ENCODE measurements at regions not wholly inside any gene's neighbourhood (a gene's known extent, or its start where the extent isn't known, plus 50 kb on each side); places are given as distances from the start of the nearest gene placed in this dataset.

- ChIA-PET CTCF (no interaction called here), POLR2A (no interaction called here)
- H3K27ac ChIP-seq (ENCODE audit: low read length) = no peak overlapping the region
- H3K27me3 ChIP-seq (ENCODE audit: control insufficient read depth, insufficient read depth, low read length) = no peaks in the 10 kb centered on the region
- intact Hi-C loops (cut with micrococcal nuclease; ENCODE audit: unreplicated experiment) (no loop called here), in situ Hi-C loops (cut with HindIII; ENCODE audit: low pct_unique_long_range_greater_than_20kb, low sequenced_read_pairs) (no loop called here)
- no peaks in the 10 kb centered on the region for H3K9me3 ChIP-seq (ENCODE audit: control insufficient read depth, insufficient read depth, low read depth, low read length)
- no TSS peak for BruUV-seq (replicated peaks)
- no peaks in the 10 kb centered on the region for H3K4me1 ChIP-seq (ENCODE audit: control insufficient read depth, insufficient read depth, low read length)
- no peak for ATAC-seq
- no peak for DNase-seq (ENCODE audit: low read depth, low spot score)
- H3K36me3 ChIP-seq (ENCODE audit: control insufficient read depth, insufficient read depth, low read length) = no peaks in the 10 kb centered on the region
- TF ChIP-seq CTCF (IDR thresholded peaks at IDR 0.05) (no peak), SIN3A (IDR thresholded peaks at IDR 0.05; ENCODE audit: borderline replicate concordance, insufficient read depth, low read depth, low read length) (no peak), POLR2AphosphoS5 (IDR thresholded peaks at IDR 0.05; ENCODE audit: low read depth, low read length) (no peak), TCF7L2 (IDR thresholded peaks at IDR 0.05; ENCODE audit: low read depth, low read length) (no peak)
- TF ChIP-seq, protein P1, sequence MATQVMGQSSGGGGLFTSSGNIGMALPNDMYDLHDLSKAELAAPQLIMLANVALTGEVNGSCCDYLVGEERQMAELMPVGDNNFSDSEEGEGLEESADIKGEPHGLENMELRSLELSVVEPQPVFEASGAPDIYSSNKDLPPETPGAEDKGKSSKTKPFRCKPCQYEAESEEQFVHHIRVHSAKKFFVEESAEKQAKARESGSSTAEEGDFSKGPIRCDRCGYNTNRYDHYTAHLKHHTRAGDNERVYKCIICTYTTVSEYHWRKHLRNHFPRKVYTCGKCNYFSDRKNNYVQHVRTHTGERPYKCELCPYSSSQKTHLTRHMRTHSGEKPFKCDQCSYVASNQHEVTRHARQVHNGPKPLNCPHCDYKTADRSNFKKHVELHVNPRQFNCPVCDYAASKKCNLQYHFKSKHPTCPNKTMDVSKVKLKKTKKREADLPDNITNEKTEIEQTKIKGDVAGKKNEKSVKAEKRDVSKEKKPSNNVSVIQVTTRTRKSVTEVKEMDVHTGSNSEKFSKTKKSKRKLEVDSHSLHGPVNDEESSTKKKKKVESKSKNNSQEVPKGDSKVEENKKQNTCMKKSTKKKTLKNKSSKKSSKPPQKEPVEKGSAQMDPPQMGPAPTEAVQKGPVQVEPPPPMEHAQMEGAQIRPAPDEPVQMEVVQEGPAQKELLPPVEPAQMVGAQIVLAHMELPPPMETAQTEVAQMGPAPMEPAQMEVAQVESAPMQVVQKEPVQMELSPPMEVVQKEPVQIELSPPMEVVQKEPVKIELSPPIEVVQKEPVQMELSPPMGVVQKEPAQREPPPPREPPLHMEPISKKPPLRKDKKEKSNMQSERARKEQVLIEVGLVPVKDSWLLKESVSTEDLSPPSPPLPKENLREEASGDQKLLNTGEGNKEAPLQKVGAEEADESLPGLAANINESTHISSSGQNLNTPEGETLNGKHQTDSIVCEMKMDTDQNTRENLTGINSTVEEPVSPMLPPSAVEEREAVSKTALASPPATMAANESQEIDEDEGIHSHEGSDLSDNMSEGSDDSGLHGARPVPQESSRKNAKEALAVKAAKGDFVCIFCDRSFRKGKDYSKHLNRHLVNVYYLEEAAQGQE (IDR thresholded peaks at IDR 0.05; ENCODE audit: insufficient read depth in 1 of 2, low read depth in 2 of 2, low read length in 1 of 2) = no peak
- no peak overlapping the region for H3K4me3 ChIP-seq (ENCODE audit: low read depth in 2 of 2, low read length in 2 of 2)
These were observed 690.3 kb downstream of the HTR1B start for GRCh38 chr6:76772951-76773350.

DNA sequence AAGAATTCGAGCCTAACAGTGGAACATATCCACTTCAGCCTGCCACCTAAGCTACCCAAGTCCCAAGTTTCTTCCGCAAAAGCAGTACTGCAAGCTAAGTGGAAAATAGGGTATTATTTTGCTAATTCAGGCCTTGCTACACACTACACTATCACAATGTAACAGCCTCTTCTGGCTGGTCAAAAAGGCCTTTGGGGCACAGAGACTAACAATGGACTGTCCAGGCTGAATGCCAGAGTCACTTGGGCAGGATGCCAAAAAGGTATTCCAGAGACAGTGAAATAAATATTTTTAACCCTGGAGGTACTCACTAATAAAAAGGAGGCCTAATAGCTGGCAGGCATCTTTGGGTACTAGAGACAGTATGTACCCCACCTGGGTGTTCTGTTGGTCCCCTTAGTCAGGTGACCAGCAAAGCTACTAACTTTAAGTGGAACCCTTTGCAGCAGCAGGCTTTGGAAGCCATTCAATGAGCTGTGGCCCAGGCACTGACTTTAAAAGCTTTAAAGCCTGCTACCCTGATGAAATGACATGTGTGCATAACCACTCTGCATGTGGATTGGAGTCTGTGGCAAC, 692.1 kb downstream of the HTR1B start:
- Histone ChIP-seq H3K27ac (ENCODE audit: low read length) (no peak overlapping the region), H3K4me3 (ENCODE audit: low read depth in 2 of 2, low read length in 2 of 2) (no peak overlapping the region), H3K36me3 (ENCODE audit: control insufficient read depth, insufficient read depth, low read length) (no peaks in the 10 kb centered on the region), H3K9me3 (ENCODE audit: control insufficient read depth, insufficient read depth, low read depth, low read length) (no peaks in the 10 kb centered on the region), H3K27me3 (ENCODE audit: control insufficient read depth, insufficient read depth, low read length) (no peaks in the 10 kb centered on the region), H3K4me1 (ENCODE audit: control insufficient read depth, insufficient read depth, low read length) (no peaks in the 10 kb centered on the region)
- ATAC-seq (no peak), DNase-seq (ENCODE audit: low read depth, low spot score) (no peak)
- intact Hi-C loops (cut with micrococcal nuclease; ENCODE audit: unreplicated experiment) = no loop called here
- BruUV-seq (replicated peaks) = no TSS peak
- CTCF ChIA-PET = no interaction called here
- in situ Hi-C loops (cut with HindIII; ENCODE audit: low pct_unique_long_range_greater_than_20kb, low sequenced_read_pairs) = no loop called here
- POLR2A ChIA-PET = no interaction called here
- TF ChIP-seq TCF7L2 (IDR thresholded peaks at IDR 0.05; ENCODE audit: low read depth, low read length) (no peak), POLR2AphosphoS5 (IDR thresholded peaks at IDR 0.05; ENCODE audit: low read depth, low read length) (no peak), CTCF (IDR thresholded peaks at IDR 0.05) (no peak), SIN3A (IDR thresholded peaks at IDR 0.05; ENCODE audit: borderline replicate concordance, insufficient read depth, low read depth, low read length) (no peak)
- TF ChIP-seq, protein P1 (IDR thresholded peaks at IDR 0.05; ENCODE audit: insufficient read depth in 1 of 2, low read depth in 2 of 2, low read length in 1 of 2) = no peak

Measured in Panc1 (cell line).